ENCODE measurements at regions not wholly inside any gene's neighbourhood (a gene's known extent, or its start where the extent isn't known, plus 50 kb on each side); places are given as distances from the start of the nearest gene placed in this dataset.

- TF ChIP-seq ISL1 (CRISPR knock-in tag; IDR thresholded peaks at IDR 0.05): no peak
- no peak for TF ChIP-seq ZC3H10 (CRISPR knock-in tag; IDR thresholded peaks at IDR 0.05)
- TF ChIP-seq, protein P1, sequence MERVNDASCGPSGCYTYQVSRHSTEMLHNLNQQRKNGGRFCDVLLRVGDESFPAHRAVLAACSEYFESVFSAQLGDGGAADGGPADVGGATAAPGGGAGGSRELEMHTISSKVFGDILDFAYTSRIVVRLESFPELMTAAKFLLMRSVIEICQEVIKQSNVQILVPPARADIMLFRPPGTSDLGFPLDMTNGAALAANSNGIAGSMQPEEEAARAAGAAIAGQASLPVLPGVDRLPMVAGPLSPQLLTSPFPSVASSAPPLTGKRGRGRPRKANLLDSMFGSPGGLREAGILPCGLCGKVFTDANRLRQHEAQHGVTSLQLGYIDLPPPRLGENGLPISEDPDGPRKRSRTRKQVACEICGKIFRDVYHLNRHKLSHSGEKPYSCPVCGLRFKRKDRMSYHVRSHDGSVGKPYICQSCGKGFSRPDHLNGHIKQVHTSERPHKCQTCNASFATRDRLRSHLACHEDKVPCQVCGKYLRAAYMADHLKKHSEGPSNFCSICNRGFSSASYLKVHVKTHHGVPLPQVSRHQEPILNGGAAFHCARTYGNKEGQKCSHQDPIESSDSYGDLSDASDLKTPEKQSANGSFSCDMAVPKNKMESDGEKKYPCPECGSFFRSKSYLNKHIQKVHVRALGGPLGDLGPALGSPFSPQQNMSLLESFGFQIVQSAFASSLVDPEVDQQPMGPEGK (CRISPR knock-in tag; IDR thresholded peaks at IDR 0.05; ENCODE audit: borderline replicate concordance): no peak
- no peak for TF ChIP-seq RARB (CRISPR knock-in tag; IDR thresholded peaks at IDR 0.05)
Observed at GRCh38 chr7:88670536-88670935, 89.0 kb upstream of the ZNF804B start.

Measured in SK-N-SH treated with all-trans-retinoic acid at 6 μM for 48 hours (cell line).